Neuronal stem cell (in vitro differentiated cells): ENCODE measurements at regions not wholly inside any gene's neighbourhood (a gene's known extent, or its start where the extent isn't known, plus 50 kb on each side); places are given as distances from the start of the nearest gene placed in this dataset.

Experiments
- DNase-seq: peaks from one replicate; pipeline ENCODE4 v3.0.0-alpha.2; 2013; ENCODE audit warnings: low spot score
- H2AFZ ChIP-seq: one replicate; pipeline ENCODE4 v1.6.1; 2013; ENCODE audit warnings: mild to moderate bottlenecking, low read length, inconsistent platforms
- H2AK5ac ChIP-seq: 2 replicates; pipeline ENCODE4 v1.6.1; 2013; ENCODE audit warnings: low read depth, mild to moderate bottlenecking, inconsistent platforms, low read length, moderate library complexity, mixed read lengths
- H2BK120ac ChIP-seq: 2 replicates; pipeline ENCODE4 v1.6.1; 2013; ENCODE audit warnings: low read depth, mild to moderate bottlenecking, inconsistent platforms, low read length, moderate library complexity, mixed read lengths
- H2BK12ac ChIP-seq: one replicate; pipeline ENCODE4 v1.6.1; 2013; ENCODE audit warnings: low read length, inconsistent platforms
- H2BK15ac ChIP-seq: 2 replicates; pipeline ENCODE4 v1.6.1; 2013; ENCODE audit warnings: mild to moderate bottlenecking, low read length, inconsistent platforms, mixed read lengths
- H2BK5ac ChIP-seq: one replicate; pipeline ENCODE4 v1.6.1; 2013; ENCODE audit warnings: inconsistent platforms, mild to moderate bottlenecking, low read length, moderate library complexity
- H3K14ac ChIP-seq: one replicate; pipeline ENCODE4 v1.6.1; 2013; ENCODE audit warnings: low read length, inconsistent platforms
- H3K18ac ChIP-seq: 2 replicates; pipeline ENCODE4 v1.6.1; 2013; ENCODE audit warnings: low read length, inconsistent platforms
- H3K23ac ChIP-seq: 2 replicates; pipeline ENCODE4 v1.6.1; 2013; ENCODE audit warnings: low read depth, mild to moderate bottlenecking, mixed read lengths, low read length, inconsistent platforms; ENCODE audit not compliant: poor library complexity
- H3K27ac ChIP-seq: replicated peaks from 3 replicates; pipeline ENCODE4 v1.5.1; 2013; ENCODE audit warnings: low read length, inconsistent platforms
- H3K27me3 ChIP-seq, 3 experiments: 2 replicates each; pipeline ENCODE4 v1.6.1; 2013; ENCODE audit warnings: low read length in 3 of 3, mild to moderate bottlenecking in 2 of 3, inconsistent platforms in 1 of 3, low read depth in 1 of 3, mixed read lengths in 1 of 3, moderate library complexity in 1 of 3; ENCODE audit not compliant: control insufficient read depth in 3 of 3, insufficient read depth in 3 of 3
- H3K36me3 ChIP-seq, 2 donors: replicated peaks in 1 of 2; 2 replicates each; pipeline ENCODE4 v1.6.1; 2013; ENCODE audit warnings: low read length in 2 of 2; ENCODE audit not compliant: control insufficient read depth in 2 of 2, insufficient read depth in 2 of 2
- H3K4ac ChIP-seq: 2 replicates; pipeline ENCODE4 v1.6.1; 2013; ENCODE audit warnings: inconsistent platforms, mild to moderate bottlenecking, low read length, moderate library complexity
- H3K4me1 ChIP-seq, 2 donors: 1 replicate in 1 of 2; 2 replicates in 1 of 2; pipeline ENCODE4 v1.6.1; 2013; ENCODE audit warnings: low read length in 2 of 2, low read depth in 1 of 2; ENCODE audit not compliant: control insufficient read depth in 2 of 2, insufficient read depth in 1 of 2
- H3K4me2 ChIP-seq: one replicate; pipeline ENCODE4 v1.6.1; 2013; ENCODE audit warnings: mild to moderate bottlenecking, low read length, inconsistent platforms; ENCODE audit not compliant: insufficient read depth, poor library complexity, severe bottlenecking
- H3K4me3 ChIP-seq, 2 donors: 2 replicates each; pipeline ENCODE4 v1.5.1; 2013; ENCODE audit warnings: low read length in 2 of 2, mild to moderate bottlenecking in 2 of 2, inconsistent platforms in 1 of 2, moderate library complexity in 1 of 2
- H3K79me1 ChIP-seq: one replicate; pipeline ENCODE4 v1.6.1; 2013; ENCODE audit warnings: low read depth, mild to moderate bottlenecking, inconsistent platforms, low read length, moderate library complexity
- H3K9ac ChIP-seq: one replicate; pipeline ENCODE4 v1.6.1; 2013; ENCODE audit warnings: mild to moderate bottlenecking, low read depth, low read length, inconsistent platforms; ENCODE audit not compliant: poor library complexity
- H3K9me3 ChIP-seq, 2 donors: replicated peaks in 1 of 2; 2 replicates each; pipeline versions ENCODE3 to v1.6.1; 2013; ENCODE audit warnings: low read length in 2 of 2, mild to moderate bottlenecking in 2 of 2, inconsistent platforms in 1 of 2, low read depth in 1 of 2, mixed read lengths in 1 of 2, moderate library complexity in 1 of 2; ENCODE audit not compliant: control insufficient read depth in 2 of 2, insufficient read depth in 1 of 2
- H4K8ac ChIP-seq: one replicate; pipeline ENCODE4 v1.6.1; 2013; ENCODE audit warnings: low read depth, mild to moderate bottlenecking, inconsistent platforms, low read length, moderate library complexity
- H4K91ac ChIP-seq: one replicate; pipeline ENCODE4 v1.6.1; 2013; ENCODE audit warnings: low read length, low read depth, mild to moderate bottlenecking, inconsistent platforms; ENCODE audit not compliant: poor library complexity
- WGBS, 2 donors: extraction: QIAGEN DNeasy Blood & Tissue Kit; methylation state at CpG; one replicate each; pipeline ENCODE4 v1.1.7; 2013; ENCODE audit warnings: missing lambda C conversion rate in 2 of 2, mixed read lengths in 1 of 2; ENCODE audit not compliant: insufficient read length in 2 of 2, insufficient replicate concordance in 1 of 2; ENCODE audit errors: extremely low coverage in 2 of 2; 5-methylcytosine and 5-hydroxymethylcytosine counted together

- Histone ChIP-seq H2BK120ac (no peak overlapping the region), H3K9ac (no peak overlapping the region), H2AK5ac (no peak overlapping the region), H3K18ac (no peak overlapping the region), H3K27me3 (no peaks in the 10 kb centered on the region), H2BK15ac (no peak overlapping the region), H4K91ac (no peak overlapping the region), H4K8ac (no peak overlapping the region), H2AFZ (no peak overlapping the region), H3K27ac (no peak overlapping the region), H3K4me3 (no peak overlapping the region), H3K4ac (no peak overlapping the region), H2BK5ac (no peak overlapping the region), H2BK12ac (no peak overlapping the region), H3K9me3 (no peaks in the 10 kb centered on the region), H3K36me3 (no peaks in the 10 kb centered on the region), H3K4me1 (no peaks in the 10 kb centered on the region), H3K14ac (no peak overlapping the region), H3K23ac (no peak overlapping the region), H3K79me1 (no peaks in the 10 kb centered on the region), H3K4me2 (no peak overlapping the region)
- WGBS, 2 donors, result no CpG with 5 or more reads among the region's 4 CpGs
- no peak for DNase-seq
These were observed 455.2 kb downstream of the LTN1 start for GRCh38 chr21:28537371-28538079.

GRCh38 chr21:28532446-28532845 is 460.2 kb downstream of the LTN1 start:
- H3K9me3 ChIP-seq, result no peaks in the 10 kb centered on the region
- no peak overlapping the region for H3K14ac ChIP-seq
- no peak overlapping the region for H3K27ac ChIP-seq
- no peak overlapping the region for H4K8ac ChIP-seq
- no peaks in the 10 kb centered on the region for H3K79me1 ChIP-seq
- H3K36me3 ChIP-seq, result no peaks in the 10 kb centered on the region
- no peak overlapping the region for H2BK12ac ChIP-seq
- no peak overlapping the region for H2AK5ac ChIP-seq
- H3K23ac ChIP-seq, result no peak overlapping the region
- no peak overlapping the region for H3K9ac ChIP-seq
- no peaks in the 10 kb centered on the region for H3K27me3 ChIP-seq
- H3K4ac ChIP-seq, result no peak overlapping the region
- H2BK5ac ChIP-seq, result no peak overlapping the region
- H4K91ac ChIP-seq, result no peak overlapping the region
- no peak overlapping the region for H3K18ac ChIP-seq
- no peak for DNase-seq
- no peak overlapping the region for H2BK15ac ChIP-seq
- H3K4me1 ChIP-seq, result no peaks in the 10 kb centered on the region
- H2BK120ac ChIP-seq, result no peak overlapping the region
- no peak overlapping the region for H2AFZ ChIP-seq
- H3K4me2 ChIP-seq, result no peak overlapping the region
- H3K4me3 ChIP-seq, result no peak overlapping the region

DNA sequence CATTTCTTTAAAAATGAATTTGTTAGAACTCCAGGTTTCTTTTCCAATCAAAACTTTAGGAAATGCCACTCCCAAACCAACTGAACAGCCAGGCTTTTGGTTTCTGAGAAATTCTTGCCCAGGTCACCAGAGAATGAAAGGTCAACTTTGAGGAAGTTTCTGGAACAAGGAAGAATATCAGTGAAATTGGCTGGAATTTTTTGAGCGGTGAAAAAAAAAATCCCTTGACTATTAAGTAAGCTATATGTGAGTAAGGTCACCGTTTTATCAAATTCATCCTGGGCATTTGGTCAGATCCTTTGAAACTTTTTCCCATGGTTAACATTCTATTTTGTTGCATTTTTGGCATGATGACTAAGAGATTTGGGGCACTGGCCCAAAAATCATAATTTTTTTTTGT is 469.3 kb downstream of the LTN1 start:
- H2BK120ac ChIP-seq, result no peak overlapping the region
- no peak overlapping the region for H3K4ac ChIP-seq
- H3K27ac ChIP-seq, result no peak overlapping the region
- H3K79me1 ChIP-seq, result no peaks in the 10 kb centered on the region
- H3K27me3 ChIP-seq, result no peaks in the 10 kb centered on the region
- H3K14ac ChIP-seq, result no peak overlapping the region
- H3K36me3 ChIP-seq, result no peaks in the 10 kb centered on the region
- no peak overlapping the region for H3K23ac ChIP-seq
- no peak overlapping the region for H3K4me3 ChIP-seq
- no peaks in the 10 kb centered on the region for H3K9me3 ChIP-seq
- no peak overlapping the region for H4K8ac ChIP-seq
- no peak overlapping the region for H3K18ac ChIP-seq
- no peak overlapping the region for H4K91ac ChIP-seq
- no peak overlapping the region for H3K9ac ChIP-seq
- no peak overlapping the region for H2AFZ ChIP-seq
- H2BK5ac ChIP-seq, result no peak overlapping the region
- no peaks in the 10 kb centered on the region for H3K4me1 ChIP-seq
- H2AK5ac ChIP-seq, result no peak overlapping the region
- H3K4me2 ChIP-seq, result no peak overlapping the region
- no CpG with 5 or more reads among the region's 2 CpGs for WGBS, 2 donors
- DNase-seq, result no peak
- no peak overlapping the region for H2BK12ac ChIP-seq
- no peak overlapping the region for H2BK15ac ChIP-seq

- Histone ChIP-seq H3K4me1 (no peaks in the 10 kb centered on the region), H4K8ac (no peak overlapping the region), H3K27ac (no peak overlapping the region), H4K91ac (no peak overlapping the region), H3K4ac (no peak overlapping the region), H3K4me3 (no peak overlapping the region), H2BK5ac (no peak overlapping the region), H2AFZ (no peak overlapping the region), H3K23ac (no peak overlapping the region), H3K9me3 (no peaks in the 10 kb centered on the region), H3K36me3 (no peaks in the 10 kb centered on the region), H2BK15ac (no peak overlapping the region), H3K27me3 (no peaks in the 10 kb centered on the region), H3K79me1 (no peaks in the 10 kb centered on the region), H3K4me2 (no peak overlapping the region), H2BK120ac (no peak overlapping the region), H3K9ac (no peak overlapping the region), H3K18ac (no peak overlapping the region), H2AK5ac (no peak overlapping the region), H3K14ac (no peak overlapping the region), H2BK12ac (no peak overlapping the region)
- WGBS, 2 donors, result no CpG with 5 or more reads among the region's 9 CpGs
- DNase-seq, result no peak
These were observed 470.5 kb downstream of the LTN1 start for GRCh38 chr21:28522014-28522799.
